ENCODE measurements at regions not wholly inside any gene's neighbourhood (a gene's known extent, or its start where the extent isn't known, plus 50 kb on each side); places are given as distances from the start of the nearest gene placed in this dataset.

DNA sequence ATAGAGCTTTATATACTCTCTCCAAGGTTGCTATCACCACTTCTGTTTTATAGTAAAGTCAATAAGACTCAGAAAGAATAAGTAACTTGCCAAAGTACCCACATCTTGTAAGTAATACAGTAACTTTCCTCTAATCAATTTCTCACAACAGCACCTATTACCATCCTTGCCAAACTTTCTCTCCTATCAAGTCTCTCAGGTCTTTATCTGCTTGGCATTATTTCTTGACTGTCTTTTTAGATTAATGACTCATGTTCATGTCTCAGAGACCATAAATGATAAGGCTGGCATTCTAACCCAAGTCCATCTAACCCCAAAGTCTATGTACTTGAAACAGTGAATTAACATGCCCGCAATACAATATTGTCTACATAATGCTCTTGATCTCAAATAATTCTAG lies 618.0 kb upstream of the ZEB2 start:
- intact Hi-C loops (cut with DNase I, micrococcal nuclease) = no loop called here
- no peak for DNase-seq
- ATAC-seq = no peak

- DNase-seq (no peak), ATAC-seq (no peak)
- intact Hi-C loops (cut with DNase I, micrococcal nuclease) = no loop called here
These were observed 617.3 kb upstream of the ZEB2 start for GRCh38 chr2:145137211-145137610.

GRCh38 chr2:145136702-145137101 lies 616.8 kb upstream of the ZEB2 start:
- intact Hi-C loops (cut with DNase I, micrococcal nuclease) = no loop called here
- DNase-seq (no peak), ATAC-seq (no peak)

GRCh38 chr2:145126146-145126545 lies 606.2 kb upstream of the ZEB2 start:
- DNase-seq = no peak
- intact Hi-C loops (cut with DNase I, micrococcal nuclease) = no loop called here
- ATAC-seq = no peak

- DNase-seq (no peak), ATAC-seq (no peak)
- intact Hi-C loops (cut with DNase I, micrococcal nuclease) = no loop called here
These were observed 604.2 kb upstream of the ZEB2 start for GRCh38 chr2:145124085-145124484.

DNA sequence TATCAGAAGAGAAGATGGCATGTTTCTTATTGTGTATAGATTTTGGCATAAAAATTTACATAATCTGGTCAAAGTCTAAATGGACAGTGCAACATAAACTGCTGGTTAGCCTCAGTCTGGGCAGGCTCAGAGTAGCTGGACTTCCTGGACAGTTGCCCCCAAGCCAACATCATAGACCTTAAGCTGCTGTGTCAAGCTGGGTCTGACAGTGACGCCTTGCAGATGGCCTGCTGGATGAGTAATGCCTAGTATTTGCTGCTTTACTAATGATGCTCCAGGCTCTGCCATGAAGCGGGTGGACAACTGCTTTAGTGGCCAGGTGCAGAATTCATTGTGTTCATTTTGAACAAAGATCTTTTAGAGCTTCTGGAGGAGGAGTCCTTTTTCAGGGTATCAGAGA lies 603.7 kb upstream of the ZEB2 start:
- ATAC-seq (no peak), DNase-seq (peak in 1 of 2 donors; percentile 32)
- intact Hi-C loops (cut with DNase I, micrococcal nuclease) = no loop called here

- DNase-seq = no peak
- intact Hi-C loops (cut with DNase I, micrococcal nuclease) = no loop called here
- no peak for ATAC-seq
These were observed 599.3 kb upstream of the ZEB2 start for GRCh38 chr2:145119225-145119624.

DNA sequence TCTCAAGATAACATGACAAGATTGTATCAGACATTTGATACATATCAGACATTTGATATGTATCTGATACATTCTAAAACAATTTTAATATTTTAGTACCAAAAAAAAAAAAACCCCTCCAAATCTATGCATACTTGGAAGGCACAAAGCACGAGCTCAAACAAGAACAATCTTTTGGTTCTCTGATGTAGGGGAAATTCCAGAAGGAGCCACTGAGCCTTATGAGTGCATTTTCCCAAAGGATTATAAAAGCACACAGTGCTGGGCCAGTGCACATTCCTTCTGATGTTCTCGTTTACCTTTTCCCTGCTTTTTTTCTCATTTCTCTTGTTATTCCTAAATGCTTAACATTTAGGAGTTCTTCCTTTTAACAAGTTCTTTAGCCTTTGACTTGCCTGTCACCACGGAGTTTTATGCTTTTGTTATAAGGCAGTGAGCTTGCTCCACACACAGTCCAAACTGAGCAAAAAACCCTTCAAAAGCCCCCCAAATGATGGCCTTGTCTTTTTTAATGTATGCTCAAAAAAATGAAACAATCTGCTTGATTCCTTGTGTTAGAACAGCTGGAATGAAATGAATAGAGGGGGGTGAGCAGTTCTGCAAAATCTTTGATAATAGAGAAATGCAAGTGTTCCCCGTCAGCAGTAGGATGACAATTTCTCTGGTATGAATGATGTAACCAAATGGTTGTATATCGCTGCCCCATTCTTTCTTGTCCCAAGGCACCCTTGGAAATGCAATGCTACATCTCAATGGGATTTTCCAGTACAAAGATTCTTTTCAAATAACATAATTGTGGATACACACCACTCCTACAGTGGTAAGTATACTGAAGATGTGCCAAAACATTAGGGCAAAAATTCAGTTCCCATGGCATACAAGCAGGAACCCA lies 597.2 kb upstream of the ZEB2 start:
- ATAC-seq (no peak), DNase-seq (no peak)
- intact Hi-C loops (cut with DNase I, micrococcal nuclease) = no loop called here

GRCh38 chr2:145116056-145116455 lies 596.1 kb upstream of the ZEB2 start:
- DNase-seq (no peak), ATAC-seq (no peak)
- intact Hi-C loops (cut with DNase I, micrococcal nuclease) = no loop called here

GRCh38 chr2:145114726-145115125 lies 594.8 kb upstream of the ZEB2 start:
- DNase-seq (no peak), ATAC-seq (no peak)
- intact Hi-C loops (cut with DNase I, micrococcal nuclease) = no loop called here

DNA sequence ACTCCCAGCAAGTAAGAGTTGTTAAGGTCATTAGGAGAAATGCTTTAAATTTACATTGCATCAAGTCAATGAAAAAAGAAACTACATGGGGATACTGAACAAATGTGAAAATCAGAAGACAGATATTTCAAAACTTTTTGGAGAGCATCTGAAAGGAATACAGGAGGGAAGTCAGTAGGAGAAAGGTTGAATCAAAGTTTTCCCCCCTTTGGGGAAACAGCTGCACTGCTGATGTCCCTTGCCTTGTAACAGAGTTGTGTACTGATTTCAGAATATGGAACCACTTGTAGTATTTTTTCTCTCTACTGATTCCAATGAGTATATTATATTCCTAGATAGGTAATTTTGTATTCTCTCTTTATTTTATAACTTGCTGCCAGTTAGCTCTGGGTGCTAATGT lies 592.5 kb upstream of the ZEB2 start:
- ATAC-seq = no peak
- DNase-seq = no peak
- intact Hi-C loops (cut with DNase I, micrococcal nuclease) = no loop called here

DNA sequence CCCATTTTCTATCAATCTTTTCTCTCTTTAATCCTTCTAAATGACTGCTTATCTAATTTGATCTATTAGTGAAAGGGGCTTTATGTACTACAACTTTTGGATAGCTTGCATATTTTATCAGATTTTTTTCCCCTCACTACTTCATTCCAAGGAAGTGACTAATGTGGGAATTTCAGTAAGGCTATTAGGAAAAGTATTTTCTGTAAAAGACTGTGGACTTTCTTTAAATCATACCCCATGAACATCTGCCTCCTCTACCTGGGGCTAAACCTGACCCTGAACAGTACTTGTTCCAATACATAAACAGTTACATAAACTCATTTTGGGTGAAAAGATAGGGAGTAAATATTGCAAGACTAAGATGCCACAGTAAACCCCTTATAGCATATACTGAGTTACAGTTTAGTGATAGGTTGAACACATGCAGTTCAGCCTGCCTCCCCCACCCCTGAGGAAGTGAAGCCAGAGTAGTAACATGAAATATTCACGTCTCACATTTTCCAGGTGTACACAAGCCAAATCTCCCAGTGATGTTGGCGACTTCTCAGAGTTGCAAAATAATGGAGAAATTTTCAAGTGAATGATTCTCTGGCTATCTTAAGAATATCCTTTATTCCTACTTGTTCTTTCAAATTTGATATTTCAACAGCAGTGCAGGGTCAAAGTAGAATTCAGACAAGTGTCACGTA lies 590.9 kb upstream of the ZEB2 start:
- intact Hi-C loops (cut with DNase I, micrococcal nuclease) = no loop called here
- DNase-seq (no peak), ATAC-seq (no peak)

GRCh38 chr2:145108959-145109710 lies 589.2 kb upstream of the ZEB2 start:
- DNase-seq (no peak), ATAC-seq (no peak)
- intact Hi-C loops (cut with DNase I, micrococcal nuclease) = no loop called here

DNA sequence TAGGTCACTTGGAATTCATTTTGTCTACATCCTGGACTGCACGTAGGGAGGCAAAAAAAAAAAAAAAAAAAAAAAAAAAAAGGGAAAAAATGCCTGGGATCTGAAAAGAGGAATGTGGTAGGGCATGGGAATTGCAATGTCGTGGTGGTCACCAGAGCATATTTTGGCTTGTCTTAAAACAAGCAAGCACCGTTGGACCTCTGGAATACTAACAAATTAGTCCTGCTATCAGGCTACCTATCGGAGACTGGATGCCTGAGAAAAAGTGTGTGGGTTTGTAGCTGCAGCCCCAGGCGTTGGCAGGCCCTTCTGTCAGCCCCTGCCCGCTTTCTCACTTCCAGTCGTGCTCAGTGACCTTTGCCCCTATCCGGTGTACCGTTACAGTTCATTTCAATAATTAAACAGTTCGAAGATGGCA lies 588.5 kb upstream of the ZEB2 start:
- DNase-seq (no peak), ATAC-seq (no peak)
- intact Hi-C loops (cut with DNase I, micrococcal nuclease) = no loop called here

DNA sequence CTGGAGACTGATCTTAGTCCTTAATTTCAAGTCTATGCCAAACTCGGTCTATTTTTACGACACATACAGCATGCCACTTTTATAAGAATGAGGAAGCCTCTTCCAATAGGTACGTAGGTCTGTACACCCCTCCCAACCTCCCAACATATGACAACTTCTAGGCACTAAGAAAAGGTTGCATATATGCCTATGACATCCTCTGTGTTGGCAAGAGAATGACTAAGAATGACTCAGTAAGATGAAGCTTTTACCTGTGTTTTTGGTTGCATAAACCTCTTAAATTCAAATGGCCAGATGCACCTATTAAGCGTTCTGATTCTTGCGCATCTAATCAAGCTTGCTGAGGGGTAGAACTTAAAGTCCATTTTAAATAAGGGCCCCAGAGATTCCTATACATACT lies 586.4 kb upstream of the ZEB2 start:
- ATAC-seq (no peak), DNase-seq (no peak)
- intact Hi-C loops (cut with DNase I, micrococcal nuclease) = no loop called here

DNA sequence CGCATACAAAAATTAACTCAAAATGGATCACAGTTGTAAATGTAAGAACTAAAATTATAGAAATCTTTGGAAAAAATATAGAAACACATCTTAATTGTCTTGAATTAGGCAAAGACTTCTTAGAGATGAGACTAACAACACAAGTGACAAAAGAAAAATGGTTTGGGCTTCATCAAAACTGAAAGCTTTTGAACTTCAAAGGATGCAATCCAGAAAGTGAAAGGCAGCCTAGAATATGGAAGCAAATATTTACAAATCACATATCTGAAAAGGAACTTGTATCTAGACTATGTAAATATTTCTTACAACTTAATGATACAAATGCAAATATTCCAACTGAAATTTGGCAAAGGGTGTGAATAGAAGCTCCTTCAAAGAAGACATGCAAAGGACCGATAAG lies 582.8 kb upstream of the ZEB2 start:
- ATAC-seq = no peak
- DNase-seq = no peak
- intact Hi-C loops (cut with DNase I, micrococcal nuclease) = no loop called here

- intact Hi-C loops (cut with DNase I, micrococcal nuclease) = no loop called here
- ATAC-seq = no peak
- DNase-seq = no peak
These were observed 580.4 kb upstream of the ZEB2 start for GRCh38 chr2:145100301-145100700.

- no peak for ATAC-seq
- no peak for DNase-seq
- intact Hi-C loops (cut with DNase I, micrococcal nuclease) = no loop called here
These were observed 576.7 kb upstream of the ZEB2 start for GRCh38 chr2:145096582-145096981.

GRCh38 chr2:145095641-145096435 lies 575.9 kb upstream of the ZEB2 start:
- DNase-seq (no peak), ATAC-seq (no peak)
- intact Hi-C loops (cut with DNase I, micrococcal nuclease) = no loop called here

All from left colon (tissue), 2 donors.